Gastrocnemius medialis (tissue), 4 donors: ENCODE measurements at regions not wholly inside any gene's neighbourhood (a gene's known extent, or its start where the extent isn't known, plus 50 kb on each side); places are given as distances from the start of the nearest gene placed in this dataset.

Source experiments
- ATAC-seq, 2 donors: fragments of 150-250 bp; one replicate each; pipeline ENCODE4 v1.9.1; 2016
- DNase-seq, 2 donors: peaks; one replicate each; pipeline ENCODE4 v3.0.0-alpha.2; 2019
- H3K27ac ChIP-seq, 4 donors: fragments of 200-600 bp; sonication (generic); 1 replicate in 1 of 4; 2 replicates in 3 of 4; pipeline ENCODE4 v1.5.1; 2016 to 2018; ENCODE audit warnings: mild to moderate bottlenecking in 2 of 4, moderate library complexity in 1 of 4
- H3K27me3 ChIP-seq, 3 donors: fragments of 200-600 bp; sonication (generic) in 2 of 3; 1 replicate in 1 of 3; 2 replicates in 2 of 3; pipeline versions ENCODE4 v1.5.1 to v1.6.0; 2016 to 2019; ENCODE audit warnings: mild to moderate bottlenecking in 1 of 3, moderate library complexity in 1 of 3
- H3K36me3 ChIP-seq, 2 donors: fragments of 200-600 bp; sonication (generic) in 1 of 2; one replicate each; pipeline ENCODE4 v1.5.1; 2017 to 2018
- H3K4me1 ChIP-seq, 2 donors: fragments of 200-600 bp; sonication (generic) in 1 of 2; one replicate each; pipeline ENCODE4 v1.5.1; 2016 to 2017; ENCODE audit warnings: mild to moderate bottlenecking in 2 of 2
- H3K4me3 ChIP-seq, 4 donors: fragments of 200-600 bp; sonication (generic) in 3 of 4; 1 replicate in 1 of 4; 2 replicates in 3 of 4; pipeline ENCODE4 v1.5.1; 2016 to 2019; ENCODE audit warnings: mild to moderate bottlenecking in 2 of 4
- H3K9me3 ChIP-seq, 3 donors: fragments of 200-600 bp; sonication (generic) in 2 of 3; 1 replicate in 1 of 3; 2 replicates in 2 of 3; pipeline ENCODE4 v1.5.1; 2016 to 2019
- POLR2A ChIP-seq, 2 donors: fragments of 450-650 bp; IDR thresholded peaks; one replicate each; pipeline ENCODE4 v1.6.1; 2017; ENCODE audit warnings: antibody characterized with exemption in 2 of 2, mild to moderate bottlenecking in 2 of 2, moderate library complexity in 2 of 2
- in situ Hi-C, 4 donors: fragments of 200-750 bp; cut with MboI; loops; one replicate each; pipeline versions ENCODE4 v1.15.0 to v1.8.0; 2017; ENCODE audit warnings: low sequenced_read_pairs in 4 of 4
- intact Hi-C: fragments of 100-400 bp; cut with DNase I; formaldehyde crosslinking; loops from one replicate; pipeline ENCODE4 v1.15.1; 2023; ENCODE audit warnings: low total_unique reads
- TF ChIP-seq, protein P1 (sequence below), 5 experiments: fragments of 450-650 bp in 3 of 5; fragments of 200-600 bp in 2 of 5; sonication (generic) in 2 of 5; IDR thresholded peaks in 4 of 5; conservative IDR thresholded peaks in 1 of 5; 1 replicate in 4 of 5; 2 replicates in 1 of 5; pipeline ENCODE4 v1.5.1; 2016 to 2019; ENCODE audit warnings: antibody characterized with exemption in 5 of 5, mild to moderate bottlenecking in 3 of 5, moderate library complexity in 3 of 5

DNA sequence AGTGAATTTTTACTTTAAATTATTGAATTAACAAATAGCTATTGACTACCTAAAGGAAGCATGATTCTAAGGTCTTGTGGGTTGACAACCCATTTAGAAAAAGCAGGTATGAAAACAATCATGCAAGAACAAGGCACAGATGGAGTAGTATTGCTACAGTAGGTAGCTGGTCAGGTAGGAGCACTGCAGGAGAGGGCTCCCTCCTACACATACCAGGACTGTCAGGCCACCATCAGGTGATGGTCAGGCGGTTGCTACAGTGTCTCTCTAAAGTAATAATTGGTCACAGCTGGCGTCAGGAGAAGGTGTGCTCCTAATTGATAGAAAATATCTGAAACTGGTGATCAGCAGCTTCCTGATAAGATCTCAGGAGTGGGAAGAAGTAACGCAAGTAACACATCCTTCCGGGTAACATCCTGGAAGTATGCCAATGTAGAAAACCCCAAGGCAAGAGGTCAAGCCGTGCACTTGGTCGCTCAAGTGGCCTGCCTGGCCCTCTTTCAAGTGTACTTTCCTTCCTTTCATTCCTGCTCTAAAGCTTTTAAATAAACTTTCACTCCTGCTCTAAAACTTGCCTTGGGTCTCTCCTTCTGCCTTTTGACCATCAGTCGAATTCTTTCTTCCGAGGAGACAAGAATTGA lies 486.5 kb downstream of the TMEM114 start:
- Histone ChIP-seq H3K4me3 (no peak overlapping the region), H3K27ac (no peak overlapping the region), H3K27me3 (no peaks in the 10 kb centered on the region), H3K36me3 (no peaks in the 10 kb centered on the region), H3K9me3 (no peaks in the 10 kb centered on the region), H3K4me1 (no peaks in the 10 kb centered on the region)
- ATAC-seq: no peak
- in situ Hi-C loops (no loop called here), intact Hi-C loops (no loop called here)
- TF ChIP-seq, protein P1, sequence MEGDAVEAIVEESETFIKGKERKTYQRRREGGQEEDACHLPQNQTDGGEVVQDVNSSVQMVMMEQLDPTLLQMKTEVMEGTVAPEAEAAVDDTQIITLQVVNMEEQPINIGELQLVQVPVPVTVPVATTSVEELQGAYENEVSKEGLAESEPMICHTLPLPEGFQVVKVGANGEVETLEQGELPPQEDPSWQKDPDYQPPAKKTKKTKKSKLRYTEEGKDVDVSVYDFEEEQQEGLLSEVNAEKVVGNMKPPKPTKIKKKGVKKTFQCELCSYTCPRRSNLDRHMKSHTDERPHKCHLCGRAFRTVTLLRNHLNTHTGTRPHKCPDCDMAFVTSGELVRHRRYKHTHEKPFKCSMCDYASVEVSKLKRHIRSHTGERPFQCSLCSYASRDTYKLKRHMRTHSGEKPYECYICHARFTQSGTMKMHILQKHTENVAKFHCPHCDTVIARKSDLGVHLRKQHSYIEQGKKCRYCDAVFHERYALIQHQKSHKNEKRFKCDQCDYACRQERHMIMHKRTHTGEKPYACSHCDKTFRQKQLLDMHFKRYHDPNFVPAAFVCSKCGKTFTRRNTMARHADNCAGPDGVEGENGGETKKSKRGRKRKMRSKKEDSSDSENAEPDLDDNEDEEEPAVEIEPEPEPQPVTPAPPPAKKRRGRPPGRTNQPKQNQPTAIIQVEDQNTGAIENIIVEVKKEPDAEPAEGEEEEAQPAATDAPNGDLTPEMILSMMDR (IDR thresholded peaks at IDR 0.05 in 4 of 5, conservative IDR thresholded peaks at IDR 0.05 in 1 of 5): no peak
- TF ChIP-seq POLR2A (IDR thresholded peaks at IDR 0.05): no peak
- DNase-seq: no peak

GRCh38 chr16:8099586-8099985 lies 490.7 kb downstream of the TMEM114 start:
- intact Hi-C loops (no loop called here), in situ Hi-C loops (no loop called here)
- H3K27me3 ChIP-seq: no peaks in the 10 kb centered on the region
- no peaks in the 10 kb centered on the region for H3K4me1 ChIP-seq
- no peak overlapping the region for H3K27ac ChIP-seq
- H3K9me3 ChIP-seq: no peaks in the 10 kb centered on the region
- no peaks in the 10 kb centered on the region for H3K36me3 ChIP-seq
- DNase-seq (no peak), ATAC-seq (no peak)
- H3K4me3 ChIP-seq: no peak overlapping the region
- TF ChIP-seq POLR2A (IDR thresholded peaks at IDR 0.05): no peak
- TF ChIP-seq, protein P1 (IDR thresholded peaks at IDR 0.05 in 4 of 5, conservative IDR thresholded peaks at IDR 0.05 in 1 of 5): no peak

DNA sequence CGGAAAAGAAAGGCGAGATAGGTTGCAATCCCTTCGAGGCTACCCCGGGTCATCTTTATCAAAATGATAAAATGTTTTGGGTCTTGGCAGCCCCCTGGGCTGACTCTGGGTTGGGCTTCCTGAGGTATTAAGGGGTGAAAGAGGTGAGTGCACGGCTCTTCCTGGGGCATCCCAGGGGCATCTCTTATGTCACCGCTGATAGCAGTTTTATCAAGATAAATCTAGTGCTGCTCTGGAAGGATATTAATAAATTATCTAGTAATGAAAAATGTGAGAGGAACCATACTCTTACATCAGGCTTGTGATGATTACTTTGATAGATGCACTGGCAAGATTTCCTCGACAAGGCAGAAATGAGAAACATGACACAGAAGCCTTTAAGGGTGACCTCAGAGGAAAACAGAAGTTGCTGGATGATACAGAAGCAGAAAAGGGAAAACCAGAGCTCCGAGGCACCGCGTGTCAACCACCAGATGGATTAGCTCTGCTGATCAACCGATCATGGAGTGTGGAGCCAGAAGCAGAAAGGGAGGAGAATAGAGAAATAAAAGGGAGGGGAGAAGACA lies 491.3 kb downstream of the TMEM114 start:
- TF ChIP-seq POLR2A (IDR thresholded peaks at IDR 0.05): no peak
- TF ChIP-seq, protein P1 (IDR thresholded peaks at IDR 0.05 in 4 of 5, conservative IDR thresholded peaks at IDR 0.05 in 1 of 5): no peak
- intact Hi-C loops: no loop called here
- H3K9me3 ChIP-seq: no peaks in the 10 kb centered on the region

GRCh38 chr16:8096211-8096610 lies 494.1 kb downstream of the TMEM114 start:
- ATAC-seq (no peak), DNase-seq (no peak)
- in situ Hi-C loops (no loop called here), intact Hi-C loops (no loop called here)
- Histone ChIP-seq H3K4me3 (no peak overlapping the region), H3K27me3 (no peaks in the 10 kb centered on the region), H3K4me1 (no peaks in the 10 kb centered on the region), H3K36me3 (no peaks in the 10 kb centered on the region), H3K27ac (no peak overlapping the region), H3K9me3 (no peaks in the 10 kb centered on the region)
- TF ChIP-seq, protein P1 (IDR thresholded peaks at IDR 0.05 in 4 of 5, conservative IDR thresholded peaks at IDR 0.05 in 1 of 5): no peak
- no peak for TF ChIP-seq POLR2A (IDR thresholded peaks at IDR 0.05)

More for the DNA sequence above, 491.3 kb downstream of the TMEM114 start:
- Histone ChIP-seq H3K27ac (no peak overlapping the region), H3K36me3 (no peaks in the 10 kb centered on the region), H3K4me3 (no peak overlapping the region), H3K4me1 (no peaks in the 10 kb centered on the region), H3K27me3 (no peaks in the 10 kb centered on the region)
- DNase-seq (no peak), ATAC-seq (no peak)
- in situ Hi-C loops: no loop called here
